Liver (tissue), 8 donors: ENCODE measurements at regions not wholly inside any gene's neighbourhood (a gene's known extent, or its start where the extent isn't known, plus 50 kb on each side); places are given as distances from the start of the nearest gene placed in this dataset.

ENCODE experiments used
- DNase-seq: peaks from one replicate; pipeline ENCODE4 v3.0.0-alpha.2; 2017; ENCODE audit warnings: low spot score
- H3K27ac ChIP-seq, 2 donors: one replicate each; pipeline ENCODE4 v1.7.0; 2013; ENCODE audit warnings: inconsistent platforms in 2 of 2, low read length in 2 of 2, control low read depth in 1 of 2, low read depth in 1 of 2, mild to moderate bottlenecking in 1 of 2
- H3K27me3 ChIP-seq, 4 donors: one replicate each; pipeline versions ENCODE4 v1.6.1 to v1.7.0; 2013; ENCODE audit warnings: low read length in 3 of 4, inconsistent platforms in 1 of 4, mild to moderate bottlenecking in 1 of 4, moderate library complexity in 1 of 4; ENCODE audit not compliant: control insufficient read depth in 4 of 4, insufficient read depth in 4 of 4
- H3K36me3 ChIP-seq, 4 donors: one replicate each; pipeline versions ENCODE4 v1.6.1 to v1.7.0; 2013; ENCODE audit warnings: low read length in 3 of 4, mild to moderate bottlenecking in 3 of 4, low read depth in 1 of 4, moderate library complexity in 1 of 4; ENCODE audit not compliant: control insufficient read depth in 4 of 4, insufficient read depth in 3 of 4
- H3K4me1 ChIP-seq, 4 donors: one replicate each; pipeline versions ENCODE4 v1.6.1 to v1.7.0; 2013; ENCODE audit warnings: low read length in 3 of 4, mild to moderate bottlenecking in 3 of 4, moderate library complexity in 1 of 4; ENCODE audit not compliant: control insufficient read depth in 4 of 4, insufficient read depth in 4 of 4
- H3K4me3 ChIP-seq, 3 donors: one replicate each; pipeline versions ENCODE4 v1.6.1 to v1.7.0; 2013; ENCODE audit warnings: low read length in 3 of 3, control low read depth in 1 of 3, low read depth in 1 of 3, mild to moderate bottlenecking in 1 of 3
- H3K9ac ChIP-seq, 2 donors: one replicate each; pipeline ENCODE4 v1.7.0; 2013; ENCODE audit warnings: low read length in 2 of 2, mild to moderate bottlenecking in 2 of 2, moderate library complexity in 2 of 2, control low read depth in 1 of 2, low read depth in 1 of 2
- H3K9me3 ChIP-seq, 4 donors: one replicate each; pipeline versions ENCODE4 v1.6.1 to v1.7.0; 2013; ENCODE audit warnings: low read length in 3 of 4; ENCODE audit not compliant: control insufficient read depth in 4 of 4
- EGR1 ChIP-seq, 2 donors: IDR thresholded peaks; 2 replicates each; pipeline ENCODE4 v1.6.1; 2016 to 2018; ENCODE audit warnings: antibody characterized with exemption in 2 of 2, low read depth in 2 of 2
- FOXA2 ChIP-seq: IDR thresholded peaks from 2 replicates; pipeline ENCODE4 v1.6.1; 2016; ENCODE audit warnings: antibody characterized with exemption
- GABPA ChIP-seq, 2 donors: IDR thresholded peaks in 1 of 2; conservative IDR thresholded peaks in 1 of 2; 2 replicates each; pipeline ENCODE4 v1.6.1; 2016; ENCODE audit warnings: antibody characterized with exemption in 2 of 2, mild to moderate bottlenecking in 1 of 2, moderate library complexity in 1 of 2
- HNF4A ChIP-seq, 2 donors: conservative IDR thresholded peaks; 2 replicates each; pipeline ENCODE4 v1.6.1; 2016; ENCODE audit warnings: antibody characterized with exemption in 2 of 2, mild to moderate bottlenecking in 2 of 2
- JUND ChIP-seq, 2 donors: IDR thresholded peaks; 2 replicates each; pipeline ENCODE4 v1.6.1; 2016; ENCODE audit warnings: antibody characterized with exemption in 2 of 2
- NR2F2 ChIP-seq: IDR thresholded peaks from 2 replicates; pipeline ENCODE4 v1.6.1; 2016; ENCODE audit warnings: antibody characterized with exemption
- RAD21 ChIP-seq, 2 donors: IDR thresholded peaks; 2 replicates each; pipeline ENCODE4 v1.6.1; 2016; ENCODE audit warnings: antibody characterized with exemption in 2 of 2, mild to moderate bottlenecking in 2 of 2
- REST ChIP-seq: IDR thresholded peaks from 2 replicates; pipeline ENCODE4 v1.6.1; 2016; ENCODE audit warnings: antibody characterized with exemption, mild to moderate bottlenecking
- RXRA ChIP-seq, 2 donors: IDR thresholded peaks; 2 replicates each; pipeline ENCODE4 v1.6.1; 2017 to 2018; ENCODE audit warnings: antibody characterized with exemption in 2 of 2, mild to moderate bottlenecking in 1 of 2
- SP1 ChIP-seq: IDR thresholded peaks from 2 replicates; pipeline ENCODE4 v1.6.1; 2018; ENCODE audit warnings: antibody characterized with exemption, mild to moderate bottlenecking
- TAF1 ChIP-seq: conservative IDR thresholded peaks from 2 replicates; pipeline ENCODE4 v1.6.1; 2016; ENCODE audit warnings: antibody characterized with exemption, mild to moderate bottlenecking
- YY1 ChIP-seq: IDR thresholded peaks from 2 replicates; pipeline ENCODE4 v1.6.1; 2016; ENCODE audit warnings: antibody characterized with exemption, mild to moderate bottlenecking
- WGBS: extraction: QIAGEN DNeasy Blood & Tissue Kit; methylation state at CpG from one replicate; pipeline ENCODE4 v1.1.7; 2013; 5-methylcytosine and 5-hydroxymethylcytosine counted together
- TF ChIP-seq, protein P1 (sequence below): IDR thresholded peaks from 2 replicates; pipeline ENCODE4 v1.6.1; 2016; ENCODE audit warnings: antibody characterized with exemption
- TF ChIP-seq, protein P2 (sequence below): IDR thresholded peaks from 2 replicates; pipeline ENCODE4 v1.6.1; 2016; ENCODE audit warnings: antibody characterized with exemption
- TF ChIP-seq, protein P3 (sequence below): fragments of 150-350 bp; IDR thresholded peaks from 2 replicates; pipeline ENCODE4 v1.5.1; 2017; ENCODE audit warnings: improper control_type of control experiment, low read depth, low read length; ENCODE audit not compliant: missing input control
- donor health status: healthy.
- donor health status: healthy.
- donor health status: healthy.
- donor health status: healthy.
- donor health status: healthy.

- Histone ChIP-seq H3K27ac (no peak overlapping the region), H3K9me3 (peaks cover 0 to 3% (median 0%) of the 10 kb centered on the region in 4 donors), H3K27me3 (no peaks in the 10 kb centered on the region), H3K4me1 (no peaks in the 10 kb centered on the region), H3K36me3 (no peaks in the 10 kb centered on the region), H3K4me3 (no peak overlapping the region), H3K9ac (no peak overlapping the region)
- no peak for DNase-seq
- WGBS = 79% methylated on average over 1 of the region's 1 CpG
- TF ChIP-seq YY1 (no peak), SP1 (no peak), REST (no peak)
Observed at GRCh38 chr12:46509135-46509534, 136.6 kb upstream of the SLC38A2 start.

DNA sequence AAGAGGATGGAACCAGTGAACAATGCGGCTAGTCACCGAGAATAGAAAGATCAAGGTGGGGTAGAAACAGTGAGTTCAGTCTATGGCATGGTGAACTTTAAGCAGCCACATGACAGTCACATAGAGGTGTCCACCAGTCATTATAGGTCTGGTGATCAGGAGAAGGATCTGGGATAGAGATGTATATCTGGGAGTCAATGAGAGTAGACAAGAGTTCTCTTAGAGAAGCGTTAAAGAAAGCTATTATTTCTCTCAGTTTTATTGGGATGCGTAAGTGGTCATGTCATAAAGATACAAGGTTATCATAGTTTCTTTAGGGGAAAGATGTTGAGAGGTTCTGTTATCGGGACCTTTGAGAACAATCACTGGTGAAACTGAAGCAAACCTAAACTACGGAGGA, 136.1 kb upstream of the SLC38A2 start:
- WGBS = 98% methylated on average over 6 of the region's 6 CpGs
- Histone ChIP-seq H3K27me3 (no peaks in the 10 kb centered on the region), H3K36me3 (no peaks in the 10 kb centered on the region), H3K27ac (no peak overlapping the region), H3K9ac (no peak overlapping the region), H3K9me3 (peaks cover 0 to 3% (median 0%) of the 10 kb centered on the region in 4 donors), H3K4me1 (no peaks in the 10 kb centered on the region), H3K4me3 (no peak overlapping the region)
- DNase-seq = no peak
- TF ChIP-seq JUND (IDR thresholded peaks at IDR 0.05) = no peak
- no peak for TF ChIP-seq FOXA2
- no peak for TF ChIP-seq EGR1 (IDR thresholded peaks at IDR 0.05; ENCODE audit: low read depth in 2 of 2)
- TF ChIP-seq, protein P1, sequence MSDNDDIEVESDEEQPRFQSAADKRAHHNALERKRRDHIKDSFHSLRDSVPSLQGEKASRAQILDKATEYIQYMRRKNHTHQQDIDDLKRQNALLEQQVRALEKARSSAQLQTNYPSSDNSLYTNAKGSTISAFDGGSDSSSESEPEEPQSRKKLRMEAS = no peak
- no peak for TF ChIP-seq SP1
- TF ChIP-seq YY1 = no peak
- TF ChIP-seq RXRA (IDR thresholded peaks at IDR 0.05) = no peak
- no peak for TF ChIP-seq RAD21 (IDR thresholded peaks at IDR 0.05)
- TF ChIP-seq REST = no peak
- TF ChIP-seq NR2F2 = no peak
- TF ChIP-seq, protein P2, sequence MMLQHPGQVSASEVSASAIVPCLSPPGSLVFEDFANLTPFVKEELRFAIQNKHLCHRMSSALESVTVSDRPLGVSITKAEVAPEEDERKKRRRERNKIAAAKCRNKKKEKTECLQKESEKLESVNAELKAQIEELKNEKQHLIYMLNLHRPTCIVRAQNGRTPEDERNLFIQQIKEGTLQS = no peak
- no peak for TF ChIP-seq GABPA (IDR thresholded peaks at IDR 0.05 in 1 of 2, conservative IDR thresholded peaks at IDR 0.05 in 1 of 2)
- TF ChIP-seq TAF1 = no peak
- TF ChIP-seq, protein P3, sequence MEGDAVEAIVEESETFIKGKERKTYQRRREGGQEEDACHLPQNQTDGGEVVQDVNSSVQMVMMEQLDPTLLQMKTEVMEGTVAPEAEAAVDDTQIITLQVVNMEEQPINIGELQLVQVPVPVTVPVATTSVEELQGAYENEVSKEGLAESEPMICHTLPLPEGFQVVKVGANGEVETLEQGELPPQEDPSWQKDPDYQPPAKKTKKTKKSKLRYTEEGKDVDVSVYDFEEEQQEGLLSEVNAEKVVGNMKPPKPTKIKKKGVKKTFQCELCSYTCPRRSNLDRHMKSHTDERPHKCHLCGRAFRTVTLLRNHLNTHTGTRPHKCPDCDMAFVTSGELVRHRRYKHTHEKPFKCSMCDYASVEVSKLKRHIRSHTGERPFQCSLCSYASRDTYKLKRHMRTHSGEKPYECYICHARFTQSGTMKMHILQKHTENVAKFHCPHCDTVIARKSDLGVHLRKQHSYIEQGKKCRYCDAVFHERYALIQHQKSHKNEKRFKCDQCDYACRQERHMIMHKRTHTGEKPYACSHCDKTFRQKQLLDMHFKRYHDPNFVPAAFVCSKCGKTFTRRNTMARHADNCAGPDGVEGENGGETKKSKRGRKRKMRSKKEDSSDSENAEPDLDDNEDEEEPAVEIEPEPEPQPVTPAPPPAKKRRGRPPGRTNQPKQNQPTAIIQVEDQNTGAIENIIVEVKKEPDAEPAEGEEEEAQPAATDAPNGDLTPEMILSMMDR = no peak
- TF ChIP-seq HNF4A (conservative IDR thresholded peaks at IDR 0.05) = no peak
